Fibroblast of mammary gland (primary cell): ENCODE measurements at regions not wholly inside any gene's neighbourhood (a gene's known extent, or its start where the extent isn't known, plus 50 kb on each side); places are given as distances from the start of the nearest gene placed in this dataset.
"Not testable (repeated sequence)": the region's sequence is repeated elsewhere in the genome, so short reads cannot be mapped to it uniquely, and the experiment has no call there.

Source experiments
- DNase-seq: peaks from one replicate; pipeline ENCODE4 v3.0.0-alpha.2; 2010; ENCODE audit warnings: low read depth
- H3K4me3 ChIP-seq: 2 replicates; pipeline ENCODE4 v1.5.1; 2011; ENCODE audit warnings: low read depth, mild to moderate bottlenecking, low read length, moderate library complexity; ENCODE audit not compliant: control insufficient read depth
- CTCF ChIP-seq: conservative IDR thresholded peaks from 2 replicates; pipeline ENCODE4 v1.5.1; 2011; ENCODE audit warnings: low read depth, low read length, inconsistent platforms; ENCODE audit not compliant: control insufficient read depth, insufficient read depth

DNA sequence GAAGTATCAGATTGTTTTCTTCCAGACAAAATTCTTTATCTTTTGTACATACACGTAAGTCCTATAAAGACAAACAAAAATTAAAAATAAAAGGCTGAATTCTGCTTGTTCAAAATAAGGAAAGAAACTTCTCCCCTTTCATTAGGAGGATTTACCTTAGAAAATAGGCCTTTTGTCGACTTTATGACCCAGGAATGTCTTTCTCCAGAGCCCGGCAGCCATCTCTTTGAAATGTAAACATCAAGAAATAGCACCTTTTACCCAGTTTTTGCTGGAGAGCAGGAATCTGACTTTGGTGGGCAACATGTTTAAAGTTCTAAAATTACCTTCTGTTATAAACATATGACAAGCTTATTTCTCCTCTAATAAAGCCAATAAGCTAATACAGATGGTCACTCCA, 373.0 kb upstream of the FTMT start:
- H3K4me3 ChIP-seq: no peak overlapping the region
- DNase-seq: no peak
- no peak for TF ChIP-seq CTCF

GRCh38 chr5:121479337-121479736, 372.3 kb upstream of the FTMT start:
- no peak overlapping the region for H3K4me3 ChIP-seq
- no peak for DNase-seq
- TF ChIP-seq CTCF: no peak

DNA sequence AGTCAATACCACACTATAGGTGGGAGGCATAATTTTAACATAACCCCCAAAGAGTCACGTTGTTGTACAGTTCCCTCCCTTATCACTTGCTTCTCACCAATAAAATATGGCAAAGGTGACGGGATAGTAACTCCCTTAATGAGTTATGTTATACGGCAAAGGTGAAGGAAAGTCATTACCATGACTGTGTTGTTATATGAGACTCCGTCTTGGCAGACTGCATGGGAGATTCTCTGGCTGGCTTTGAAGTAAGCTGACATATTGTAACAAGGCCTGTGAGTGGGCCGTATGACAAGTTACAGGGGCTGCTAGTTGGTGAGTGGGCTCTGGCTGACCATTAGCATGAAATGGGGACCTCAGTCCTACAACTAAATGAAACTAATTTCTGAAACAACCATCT, 366.4 kb upstream of the FTMT start:
- DNase-seq: no peak
- H3K4me3 ChIP-seq: no peak overlapping the region
- no peak for TF ChIP-seq CTCF

DNA sequence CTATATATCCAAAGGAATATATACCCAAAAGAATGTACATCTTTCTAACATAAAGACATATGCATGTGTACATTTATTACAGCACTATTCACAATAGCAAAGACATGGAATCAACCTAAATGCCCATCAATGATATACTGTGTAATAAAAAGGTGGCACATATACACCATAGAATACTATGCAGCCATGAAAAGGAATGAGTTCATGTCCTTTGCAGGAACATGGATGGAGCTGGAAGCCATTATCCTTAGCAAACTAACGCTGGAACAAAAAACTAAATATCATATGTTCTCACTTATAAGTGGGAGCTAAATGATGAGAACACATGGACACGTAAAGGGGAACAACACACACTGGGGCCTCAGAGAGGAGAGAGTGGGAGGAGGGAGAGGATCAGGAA, 365.7 kb upstream of the FTMT start:
- DNase-seq, H3K4me3 ChIP-seq: not testable (repeated sequence)

- DNase-seq: no peak
- no peak for TF ChIP-seq CTCF
- H3K4me3 ChIP-seq: no peak overlapping the region
Measured at GRCh38 chr5:121489972-121490371, 361.7 kb upstream of the FTMT start.

- no peak overlapping the region for H3K4me3 ChIP-seq
- no peak for TF ChIP-seq CTCF
- peak; percentile 1 for DNase-seq
Measured at GRCh38 chr5:121497176-121497575, 354.5 kb upstream of the FTMT start.

GRCh38 chr5:121500310-121500709, 351.4 kb upstream of the FTMT start:
- DNase-seq: no peak
- TF ChIP-seq CTCF: no peak
- H3K4me3 ChIP-seq: no peak overlapping the region
